Gastroesophageal sphincter (tissue), 4 donors: ENCODE measurements at regions not wholly inside any gene's neighbourhood (a gene's known extent, or its start where the extent isn't known, plus 50 kb on each side); places are given as distances from the start of the nearest gene placed in this dataset.

Experiments used
- ATAC-seq: fragments of 150-250 bp; one replicate; pipeline ENCODE4 v1.9.1; 2016; ENCODE audit warnings: mild to moderate bottlenecking, moderate library complexity
- H3K27ac ChIP-seq, 4 donors: fragments of 200-600 bp; sonication (generic) in 3 of 4; 1 replicate in 3 of 4; 2 replicates in 1 of 4; pipeline ENCODE4 v1.5.1; 2016 to 2019
- H3K27me3 ChIP-seq: fragments of 200-600 bp; sonication (generic); one replicate; pipeline ENCODE4 v1.5.1; 2019
- H3K36me3 ChIP-seq, 2 donors: fragments of 200-600 bp; sonication (generic); one replicate each; pipeline ENCODE4 v1.5.1; 2019; ENCODE audit warnings: control low read depth in 1 of 2
- H3K4me1 ChIP-seq, 3 donors: fragments of 200-600 bp; sonication (generic); 1 replicate in 2 of 3; 2 replicates in 1 of 3; pipeline ENCODE4 v1.5.1; 2016 to 2019; ENCODE audit warnings: control low read depth in 2 of 3
- H3K4me3 ChIP-seq, 2 donors: fragments of 200-600 bp; sonication (generic); one replicate each; pipeline ENCODE4 v1.5.1; 2019; ENCODE audit warnings: mild to moderate bottlenecking in 1 of 2, moderate library complexity in 1 of 2
- H3K9me3 ChIP-seq, 3 donors: fragments of 200-600 bp; sonication (generic); one replicate each; pipeline ENCODE4 v1.5.1; 2017 to 2019; ENCODE audit warnings: control low read depth in 2 of 3
- CTCF ChIP-seq, 4 experiments: fragments of 200-600 bp in 2 of 4; fragments of 450-650 bp in 2 of 4; sonication (generic) in 1 of 4; IDR thresholded peaks; one replicate each; pipeline ENCODE4 v1.5.1; 2017 to 2019; ENCODE audit warnings: antibody characterized with exemption in 4 of 4, mild to moderate bottlenecking in 2 of 4, moderate library complexity in 2 of 4
- EP300 ChIP-seq: sonication (generic); formaldehyde crosslinking; IDR thresholded peaks from one replicate; pipeline ENCODE4 v1.6.1; 2017; ENCODE audit warnings: antibody characterized with exemption, mild to moderate bottlenecking
- POLR2A ChIP-seq, 2 donors: fragments of 450-650 bp; IDR thresholded peaks; one replicate each; pipeline ENCODE4 v1.6.1; 2017; ENCODE audit warnings: antibody characterized with exemption in 2 of 2, mild to moderate bottlenecking in 2 of 2, moderate library complexity in 1 of 2
- POLR2AphosphoS5 ChIP-seq: sonication (generic); formaldehyde crosslinking; IDR thresholded peaks from one replicate; pipeline ENCODE4 v1.6.1; 2017; ENCODE audit warnings: antibody characterized with exemption
- WGBS, 2 donors: methylation state at CpG; one replicate each; pipeline ENCODE4 v1.1.5; 2018; ENCODE audit warnings: low coverage in 1 of 2; 5-methylcytosine and 5-hydroxymethylcytosine counted together

DNA sequence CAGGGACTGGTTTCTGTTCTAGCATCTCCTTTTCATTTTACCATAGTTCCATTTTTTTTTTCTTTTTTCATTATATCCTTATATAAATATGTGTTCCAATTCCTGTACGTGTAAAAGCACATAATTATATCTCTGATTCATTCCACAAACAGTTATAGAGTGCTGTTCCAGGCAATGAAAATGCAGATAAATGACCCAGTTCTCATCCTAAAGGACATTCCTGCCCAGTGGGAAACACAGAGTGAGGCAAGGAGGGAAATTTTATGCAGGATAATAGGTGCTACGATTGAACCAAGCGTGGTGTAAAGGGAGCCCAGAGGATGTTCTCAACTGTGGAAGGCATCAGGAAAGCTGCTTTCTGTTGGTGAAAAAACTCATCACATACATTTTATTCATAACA is 408.1 kb downstream of the GATA3 start:
- Histone ChIP-seq H3K36me3 (no peaks in the 10 kb centered on the region), H3K27me3 (no peaks in the 10 kb centered on the region), H3K27ac (no peak overlapping the region), H3K4me3 (no peak overlapping the region), H3K4me1 (no peaks in the 10 kb centered on the region), H3K9me3 (peaks cover 0 to 12% (median 0%) of the 10 kb centered on the region in 3 donors)
- 71 to 77% methylated on average over 2 to 3 of the region's 3 CpGs for WGBS, 2 donors
- ATAC-seq: no peak
- TF ChIP-seq POLR2AphosphoS5 (no peak), EP300 (no peak), CTCF (IDR thresholded peaks at IDR 0.05) (no peak), POLR2A (IDR thresholded peaks at IDR 0.05) (no peak)

- no peaks in the 10 kb centered on the region for H3K36me3 ChIP-seq
- no peaks in the 10 kb centered on the region for H3K9me3 ChIP-seq
- no peaks in the 10 kb centered on the region for H3K27me3 ChIP-seq
- TF ChIP-seq CTCF (IDR thresholded peaks at IDR 0.05) (no peak), EP300 (no peak), POLR2AphosphoS5 (no peak), POLR2A (IDR thresholded peaks at IDR 0.05) (no peak)
- no peak overlapping the region for H3K4me3 ChIP-seq
- ATAC-seq: no peak
- no peak overlapping the region for H3K27ac ChIP-seq
- H3K4me1 ChIP-seq: no peaks in the 10 kb centered on the region
- 63 to 67% methylated on average over 2 to 4 of the region's 4 CpGs for WGBS, 2 donors
Measured at GRCh38 chr10:8463853-8464252, 409.4 kb downstream of the GATA3 start.

DNA sequence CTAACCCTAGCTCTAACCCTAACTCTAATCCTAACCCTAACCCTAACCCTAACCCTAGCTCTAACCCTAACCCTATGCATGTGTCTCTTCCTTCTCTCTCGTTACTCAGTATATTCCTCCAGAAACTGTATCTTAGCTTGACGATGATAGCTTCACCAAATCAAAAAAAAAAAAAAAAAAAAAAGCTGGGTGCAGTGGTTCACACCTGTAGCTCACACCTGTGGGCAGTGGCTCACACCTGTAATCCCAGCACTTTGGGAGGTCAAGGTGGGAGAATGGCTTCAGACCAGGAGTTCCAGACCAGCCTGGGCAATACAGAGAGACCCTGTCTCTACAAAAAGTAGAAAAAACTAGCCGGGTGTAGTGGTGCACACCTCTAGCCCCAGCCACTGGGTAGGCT is 414.0 kb downstream of the GATA3 start:
- TF ChIP-seq POLR2AphosphoS5 (no peak), CTCF (IDR thresholded peaks at IDR 0.05) (no peak), EP300 (no peak), POLR2A (IDR thresholded peaks at IDR 0.05) (no peak)
- H3K4me1 ChIP-seq: no peaks in the 10 kb centered on the region

DNA sequence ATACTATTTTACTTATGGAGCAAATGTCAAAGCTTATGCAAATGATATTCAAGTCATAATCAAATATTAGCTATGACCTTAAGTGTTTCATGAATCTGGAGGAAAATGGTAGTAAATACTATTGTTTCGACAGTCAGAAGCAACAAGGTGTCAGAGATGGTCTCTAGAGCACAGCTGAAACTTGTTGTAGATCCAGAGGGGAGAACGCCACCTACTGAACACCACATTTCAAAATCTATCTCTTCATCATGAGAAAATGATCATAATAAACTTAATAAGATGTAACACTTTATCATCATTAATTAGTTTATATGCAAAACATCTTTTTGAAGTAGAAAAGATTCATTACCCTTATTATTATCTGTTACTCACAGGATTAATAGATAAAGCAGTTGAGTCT is 418.7 kb downstream of the GATA3 start:
- 62 to 65% methylated on average over 2 of the region's 2 CpGs for WGBS, 2 donors
- Histone ChIP-seq H3K27me3 (peaks cover 6% of the 10 kb centered on the region), H3K27ac (no peak overlapping the region), H3K4me1 (no peaks in the 10 kb centered on the region), H3K4me3 (no peak overlapping the region), H3K36me3 (no peaks in the 10 kb centered on the region), H3K9me3 (peaks cover 0 to 23% (median 0%) of the 10 kb centered on the region in 3 donors)
- TF ChIP-seq CTCF (IDR thresholded peaks at IDR 0.05): no peak
- no peak for TF ChIP-seq EP300
- no peak for TF ChIP-seq POLR2A (IDR thresholded peaks at IDR 0.05)
- TF ChIP-seq POLR2AphosphoS5: no peak
- ATAC-seq: no peak

More for the DNA sequence above, 414.0 kb downstream of the GATA3 start:
- H3K4me3 ChIP-seq: no peak overlapping the region
- no peak overlapping the region for H3K27ac ChIP-seq
- no peak for ATAC-seq
- no peaks in the 10 kb centered on the region for H3K27me3 ChIP-seq
- H3K36me3 ChIP-seq: no peaks in the 10 kb centered on the region
- no peaks in the 10 kb centered on the region for H3K9me3 ChIP-seq
- 84 to 88% methylated on average over 2 to 3 of the region's 3 CpGs for WGBS, 2 donors

DNA sequence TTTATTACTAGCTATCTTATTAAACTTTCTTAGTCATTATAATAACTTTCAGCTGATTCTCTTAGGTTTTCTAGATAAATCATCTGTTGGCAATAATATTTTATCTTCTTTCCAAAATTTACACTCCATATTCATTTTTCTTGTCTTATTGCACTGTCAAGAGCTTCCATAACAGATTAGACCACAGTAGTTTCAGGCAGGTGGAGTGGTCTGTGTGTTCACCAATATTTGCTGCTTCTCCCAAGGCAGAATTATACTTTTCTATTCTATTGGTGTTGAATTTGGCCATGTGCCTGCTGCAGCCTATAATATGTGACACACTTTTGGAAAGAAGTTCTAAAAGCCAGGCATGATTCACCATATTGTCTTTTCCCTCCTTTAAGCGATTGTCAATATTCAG is 422.8 kb downstream of the GATA3 start:
- Histone ChIP-seq H3K4me3 (no peak overlapping the region), H3K27ac (no peak overlapping the region), H3K36me3 (no peaks in the 10 kb centered on the region), H3K9me3 (peaks cover 0 to 23% (median 0%) of the 10 kb centered on the region in 3 donors), H3K27me3 (peaks cover 6% of the 10 kb centered on the region), H3K4me1 (no peaks in the 10 kb centered on the region)
- no peak for ATAC-seq
- TF ChIP-seq POLR2AphosphoS5 (no peak), EP300 (no peak), POLR2A (IDR thresholded peaks at IDR 0.05) (no peak), CTCF (IDR thresholded peaks at IDR 0.05) (no peak)
- 83 to 86% methylated on average over 1 of the region's 1 CpG for WGBS, 2 donors
